ENCODE measurements at regions not wholly inside any gene's neighbourhood (a gene's known extent, or its start where the extent isn't known, plus 50 kb on each side); places are given as distances from the start of the nearest gene placed in this dataset.
"Not testable (repeated sequence)": the region's sequence is repeated elsewhere in the genome, so short reads cannot be mapped to it uniquely, and the experiment has no call there.

GRCh38 chr15:21009651-21010050, 143.5 kb upstream of the POTEB2 start:
- ATAC-seq (ENCODE audit: low FRiP score); H3K9me3 ChIP-seq (ENCODE audit: control insufficient read depth, low read length); H3K27ac ChIP-seq (ENCODE audit: low read depth in 1 of 2, low read length in 2 of 2); H3K36me3 ChIP-seq (ENCODE audit: control insufficient read depth in 1 of 2, insufficient read depth in 2 of 2, low read length in 1 of 2); DNase-seq; H3K4me3 ChIP-seq (ENCODE audit: low read length in 2 of 2); H3K4me1 ChIP-seq (ENCODE audit: control insufficient read depth in 1 of 2, insufficient read depth in 2 of 2, low read length in 2 of 2); intact Hi-C loops (cut with DNase I); H3K27me3 ChIP-seq (ENCODE audit: control insufficient read depth in 1 of 2, insufficient read depth in 2 of 2, low read length in 1 of 2): not testable (repeated sequence)
- 78% methylated on average over 4 of the region's 7 CpGs; no CpG with 5 or more reads in 1 of the 2 donors for WGBS, 2 donors

- H3K36me3 ChIP-seq (ENCODE audit: control insufficient read depth in 1 of 2, insufficient read depth in 2 of 2, low read length in 1 of 2); intact Hi-C loops (cut with DNase I); H3K9me3 ChIP-seq (ENCODE audit: control insufficient read depth, low read length); ATAC-seq (ENCODE audit: low FRiP score); H3K4me1 ChIP-seq (ENCODE audit: control insufficient read depth in 1 of 2, insufficient read depth in 2 of 2, low read length in 2 of 2); H3K27me3 ChIP-seq (ENCODE audit: control insufficient read depth in 1 of 2, insufficient read depth in 2 of 2, low read length in 1 of 2); H3K4me3 ChIP-seq (ENCODE audit: low read length in 2 of 2); H3K27ac ChIP-seq (ENCODE audit: low read depth in 1 of 2, low read length in 2 of 2); DNase-seq: not testable (repeated sequence)
- WGBS, 2 donors = no CpG with 5 or more reads among the region's 1 CpG
Observed at GRCh38 chr15:21003459-21003858, 137.3 kb upstream of the POTEB2 start.

GRCh38 chr15:21001950-21002349, 135.8 kb upstream of the POTEB2 start:
- ATAC-seq (ENCODE audit: low FRiP score); H3K9me3 ChIP-seq (ENCODE audit: control insufficient read depth, low read length); DNase-seq; H3K4me1 ChIP-seq (ENCODE audit: control insufficient read depth in 1 of 2, insufficient read depth in 2 of 2, low read length in 2 of 2); H3K4me3 ChIP-seq (ENCODE audit: low read length in 2 of 2); H3K27ac ChIP-seq (ENCODE audit: low read depth in 1 of 2, low read length in 2 of 2); H3K36me3 ChIP-seq (ENCODE audit: control insufficient read depth in 1 of 2, insufficient read depth in 2 of 2, low read length in 1 of 2); intact Hi-C loops (cut with DNase I); H3K27me3 ChIP-seq (ENCODE audit: control insufficient read depth in 1 of 2, insufficient read depth in 2 of 2, low read length in 1 of 2): not testable (repeated sequence)
- 38 to 62% methylated on average over 1 of the region's 1 CpG for WGBS, 2 donors

GRCh38 chr15:20991691-20992090, 125.6 kb upstream of the POTEB2 start:
- H3K4me3 ChIP-seq (ENCODE audit: low read length in 2 of 2); H3K27ac ChIP-seq (ENCODE audit: low read depth in 1 of 2, low read length in 2 of 2); H3K9me3 ChIP-seq (ENCODE audit: control insufficient read depth, low read length); H3K4me1 ChIP-seq (ENCODE audit: control insufficient read depth in 1 of 2, insufficient read depth in 2 of 2, low read length in 2 of 2); DNase-seq; H3K27me3 ChIP-seq (ENCODE audit: control insufficient read depth in 1 of 2, insufficient read depth in 2 of 2, low read length in 1 of 2); H3K36me3 ChIP-seq (ENCODE audit: control insufficient read depth in 1 of 2, insufficient read depth in 2 of 2, low read length in 1 of 2); intact Hi-C loops (cut with DNase I); ATAC-seq (ENCODE audit: low FRiP score): not testable (repeated sequence)

GRCh38 chr15:20991253-20991652, 125.1 kb upstream of the POTEB2 start:
- H3K36me3 ChIP-seq (ENCODE audit: control insufficient read depth in 1 of 2, insufficient read depth in 2 of 2, low read length in 1 of 2); H3K4me3 ChIP-seq (ENCODE audit: low read length in 2 of 2); H3K27me3 ChIP-seq (ENCODE audit: control insufficient read depth in 1 of 2, insufficient read depth in 2 of 2, low read length in 1 of 2); H3K27ac ChIP-seq (ENCODE audit: low read depth in 1 of 2, low read length in 2 of 2); H3K4me1 ChIP-seq (ENCODE audit: control insufficient read depth in 1 of 2, insufficient read depth in 2 of 2, low read length in 2 of 2); H3K9me3 ChIP-seq (ENCODE audit: control insufficient read depth, low read length); ATAC-seq (ENCODE audit: low FRiP score); intact Hi-C loops (cut with DNase I): not testable (repeated sequence)
- peak in 1 of 2 donors; percentile 2 for DNase-seq
- 73 to 76% methylated on average over 2 to 3 of the region's 3 CpGs for WGBS, 2 donors

- WGBS, 2 donors = 75 to 92% methylated on average over 4 of the region's 5 CpGs
- H3K4me1 ChIP-seq (ENCODE audit: control insufficient read depth in 1 of 2, insufficient read depth in 2 of 2, low read length in 2 of 2); ATAC-seq (ENCODE audit: low FRiP score): not testable (repeated sequence)
Observed at GRCh38 chr15:20986775-20987174, 120.7 kb upstream of the POTEB2 start.

GRCh38 chr15:20978057-20978456, 111.9 kb upstream of the POTEB2 start:
- H3K27ac ChIP-seq (ENCODE audit: low read depth in 1 of 2, low read length in 2 of 2); H3K4me1 ChIP-seq (ENCODE audit: control insufficient read depth in 1 of 2, insufficient read depth in 2 of 2, low read length in 2 of 2); H3K27me3 ChIP-seq (ENCODE audit: control insufficient read depth in 1 of 2, insufficient read depth in 2 of 2, low read length in 1 of 2); ATAC-seq (ENCODE audit: low FRiP score); DNase-seq; H3K4me3 ChIP-seq (ENCODE audit: low read length in 2 of 2); H3K9me3 ChIP-seq (ENCODE audit: control insufficient read depth, low read length); H3K36me3 ChIP-seq (ENCODE audit: control insufficient read depth in 1 of 2, insufficient read depth in 2 of 2, low read length in 1 of 2); intact Hi-C loops (cut with DNase I): not testable (repeated sequence)
- WGBS, 2 donors = no CpG with 5 or more reads among the region's 1 CpG

More at GRCh38 chr15:20986775-20987174, 120.7 kb upstream of the POTEB2 start:
- DNase-seq; H3K9me3 ChIP-seq (ENCODE audit: control insufficient read depth, low read length); H3K27me3 ChIP-seq (ENCODE audit: control insufficient read depth in 1 of 2, insufficient read depth in 2 of 2, low read length in 1 of 2); intact Hi-C loops (cut with DNase I); H3K27ac ChIP-seq (ENCODE audit: low read depth in 1 of 2, low read length in 2 of 2); H3K4me3 ChIP-seq (ENCODE audit: low read length in 2 of 2); H3K36me3 ChIP-seq (ENCODE audit: control insufficient read depth in 1 of 2, insufficient read depth in 2 of 2, low read length in 1 of 2): not testable (repeated sequence)

- ATAC-seq (ENCODE audit: low FRiP score); H3K27ac ChIP-seq (ENCODE audit: low read depth in 1 of 2, low read length in 2 of 2); DNase-seq; H3K4me3 ChIP-seq (ENCODE audit: low read length in 2 of 2); H3K36me3 ChIP-seq (ENCODE audit: control insufficient read depth in 1 of 2, insufficient read depth in 2 of 2, low read length in 1 of 2); H3K4me1 ChIP-seq (ENCODE audit: control insufficient read depth in 1 of 2, insufficient read depth in 2 of 2, low read length in 2 of 2); H3K9me3 ChIP-seq (ENCODE audit: control insufficient read depth, low read length); H3K27me3 ChIP-seq (ENCODE audit: control insufficient read depth in 1 of 2, insufficient read depth in 2 of 2, low read length in 1 of 2); intact Hi-C loops (cut with DNase I): not testable (repeated sequence)
- 48 to 70% methylated on average over 3 of the region's 4 CpGs for WGBS, 2 donors
Observed at GRCh38 chr15:20972762-20973161, 106.6 kb upstream of the POTEB2 start.

GRCh38 chr15:20959299-20959698, 93.2 kb upstream of the POTEB2 start:
- H3K4me1 ChIP-seq (ENCODE audit: control insufficient read depth in 1 of 2, insufficient read depth in 2 of 2, low read length in 2 of 2); DNase-seq; intact Hi-C loops (cut with DNase I); ATAC-seq (ENCODE audit: low FRiP score); H3K27ac ChIP-seq (ENCODE audit: low read depth in 1 of 2, low read length in 2 of 2); H3K4me3 ChIP-seq (ENCODE audit: low read length in 2 of 2); H3K9me3 ChIP-seq (ENCODE audit: control insufficient read depth, low read length); H3K36me3 ChIP-seq (ENCODE audit: control insufficient read depth in 1 of 2, insufficient read depth in 2 of 2, low read length in 1 of 2); H3K27me3 ChIP-seq (ENCODE audit: control insufficient read depth in 1 of 2, insufficient read depth in 2 of 2, low read length in 1 of 2): not testable (repeated sequence)
- 11% methylated on average over 1 of the region's 2 CpGs; no CpG with 5 or more reads in 1 of the 2 donors for WGBS, 2 donors

Measured in aorta (tissue), 5 donors.